ENCODE measurements at regions not wholly inside any gene's neighbourhood (a gene's known extent, or its start where the extent isn't known, plus 50 kb on each side); places are given as distances from the start of the nearest gene placed in this dataset.
"Not testable (repeated sequence)": the region's sequence is repeated elsewhere in the genome, so short reads cannot be mapped to it uniquely, and the experiment has no call there.

- Mint-ChIP-seq H3K27me3 (ENCODE audit: low read depth) (no peaks in the 10 kb centered on the region), H3K4me1 (ENCODE audit: low read depth) (peaks cover 11% of the 10 kb centered on the region), H3K27ac (ENCODE audit: unreplicated experiment) (no peak overlapping the region), H3K4me3 (ENCODE audit: unreplicated experiment) (no peak overlapping the region), H3K36me3 (ENCODE audit: low read depth) (no peaks in the 10 kb centered on the region), H3K9me3 (ENCODE audit: low read depth) (peaks cover 22% of the 10 kb centered on the region)
- DNase-seq (ENCODE audit: low spot score) = no peak
- TF ChIP-seq, protein P1, sequence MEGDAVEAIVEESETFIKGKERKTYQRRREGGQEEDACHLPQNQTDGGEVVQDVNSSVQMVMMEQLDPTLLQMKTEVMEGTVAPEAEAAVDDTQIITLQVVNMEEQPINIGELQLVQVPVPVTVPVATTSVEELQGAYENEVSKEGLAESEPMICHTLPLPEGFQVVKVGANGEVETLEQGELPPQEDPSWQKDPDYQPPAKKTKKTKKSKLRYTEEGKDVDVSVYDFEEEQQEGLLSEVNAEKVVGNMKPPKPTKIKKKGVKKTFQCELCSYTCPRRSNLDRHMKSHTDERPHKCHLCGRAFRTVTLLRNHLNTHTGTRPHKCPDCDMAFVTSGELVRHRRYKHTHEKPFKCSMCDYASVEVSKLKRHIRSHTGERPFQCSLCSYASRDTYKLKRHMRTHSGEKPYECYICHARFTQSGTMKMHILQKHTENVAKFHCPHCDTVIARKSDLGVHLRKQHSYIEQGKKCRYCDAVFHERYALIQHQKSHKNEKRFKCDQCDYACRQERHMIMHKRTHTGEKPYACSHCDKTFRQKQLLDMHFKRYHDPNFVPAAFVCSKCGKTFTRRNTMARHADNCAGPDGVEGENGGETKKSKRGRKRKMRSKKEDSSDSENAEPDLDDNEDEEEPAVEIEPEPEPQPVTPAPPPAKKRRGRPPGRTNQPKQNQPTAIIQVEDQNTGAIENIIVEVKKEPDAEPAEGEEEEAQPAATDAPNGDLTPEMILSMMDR (IDR thresholded peaks at IDR 0.05) = no peak
Measured at GRCh38 chr1:219092206-219092605, 81.5 kb upstream of the LYPLAL1 start.

- Mint-ChIP-seq H3K4me3 (ENCODE audit: unreplicated experiment) (no peak overlapping the region), H3K36me3 (ENCODE audit: low read depth) (no peaks in the 10 kb centered on the region), H3K4me1 (ENCODE audit: low read depth) (no peaks in the 10 kb centered on the region), H3K27ac (ENCODE audit: unreplicated experiment) (no peak overlapping the region), H3K27me3 (ENCODE audit: low read depth) (no peaks in the 10 kb centered on the region), H3K9me3 (ENCODE audit: low read depth) (no peaks in the 10 kb centered on the region)
- TF ChIP-seq, protein P1 (IDR thresholded peaks at IDR 0.05) = no peak
- DNase-seq (ENCODE audit: low spot score) = no peak
Measured at GRCh38 chr1:219099307-219099706, 74.4 kb upstream of the LYPLAL1 start.

- no peak overlapping the region for H3K4me3 Mint-ChIP-seq (ENCODE audit: unreplicated experiment)
- no peaks in the 10 kb centered on the region for H3K4me1 Mint-ChIP-seq (ENCODE audit: low read depth)
- no peak overlapping the region for H3K27ac Mint-ChIP-seq (ENCODE audit: unreplicated experiment)
Measured at GRCh38 chr1:219100059-219100458, 73.6 kb upstream of the LYPLAL1 start.

DNA sequence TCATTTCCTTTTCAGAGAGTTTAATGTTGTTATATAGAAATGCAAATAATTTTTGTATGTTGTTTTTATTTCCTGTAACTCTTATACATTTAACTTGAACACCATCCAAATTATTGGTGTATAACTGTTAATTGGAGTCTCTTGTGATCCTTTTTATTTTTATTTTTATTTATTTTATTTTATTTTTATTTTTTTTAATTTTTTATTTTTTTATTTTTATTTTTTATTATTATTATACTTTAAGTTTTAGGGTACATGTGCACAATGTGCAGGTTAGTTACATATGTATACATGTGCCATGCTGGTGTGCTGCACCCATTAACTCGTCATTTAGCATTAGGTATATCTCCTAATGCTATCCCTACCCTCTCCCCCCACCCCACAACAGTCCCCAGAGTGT, 71.2 kb upstream of the LYPLAL1 start:
- not testable (repeated sequence) for H3K4me3 Mint-ChIP-seq (ENCODE audit: unreplicated experiment); H3K36me3 Mint-ChIP-seq (ENCODE audit: low read depth); DNase-seq (ENCODE audit: low spot score); H3K27ac Mint-ChIP-seq (ENCODE audit: unreplicated experiment); H3K27me3 Mint-ChIP-seq (ENCODE audit: low read depth); H3K9me3 Mint-ChIP-seq (ENCODE audit: low read depth); H3K4me1 Mint-ChIP-seq (ENCODE audit: low read depth)

More at GRCh38 chr1:219100059-219100458, 73.6 kb upstream of the LYPLAL1 start:
- Mint-ChIP-seq H3K27me3 (ENCODE audit: low read depth) (no peaks in the 10 kb centered on the region), H3K36me3 (ENCODE audit: low read depth) (no peaks in the 10 kb centered on the region), H3K9me3 (ENCODE audit: low read depth) (no peaks in the 10 kb centered on the region)
- DNase-seq (ENCODE audit: low spot score) = no peak
- TF ChIP-seq, protein P1 (IDR thresholded peaks at IDR 0.05) = no peak

GRCh38 chr1:219105893-219106292, 67.8 kb upstream of the LYPLAL1 start:
- Mint-ChIP-seq H3K4me1 (ENCODE audit: low read depth) (no peaks in the 10 kb centered on the region), H3K4me3 (ENCODE audit: unreplicated experiment) (no peak overlapping the region), H3K27me3 (ENCODE audit: low read depth) (no peaks in the 10 kb centered on the region), H3K9me3 (ENCODE audit: low read depth) (peaks cover 3% of the 10 kb centered on the region), H3K27ac (ENCODE audit: unreplicated experiment) (no peak overlapping the region), H3K36me3 (ENCODE audit: low read depth) (no peaks in the 10 kb centered on the region)
- DNase-seq (ENCODE audit: low spot score) = no peak
- TF ChIP-seq, protein P1 (IDR thresholded peaks at IDR 0.05) = no peak

DNA sequence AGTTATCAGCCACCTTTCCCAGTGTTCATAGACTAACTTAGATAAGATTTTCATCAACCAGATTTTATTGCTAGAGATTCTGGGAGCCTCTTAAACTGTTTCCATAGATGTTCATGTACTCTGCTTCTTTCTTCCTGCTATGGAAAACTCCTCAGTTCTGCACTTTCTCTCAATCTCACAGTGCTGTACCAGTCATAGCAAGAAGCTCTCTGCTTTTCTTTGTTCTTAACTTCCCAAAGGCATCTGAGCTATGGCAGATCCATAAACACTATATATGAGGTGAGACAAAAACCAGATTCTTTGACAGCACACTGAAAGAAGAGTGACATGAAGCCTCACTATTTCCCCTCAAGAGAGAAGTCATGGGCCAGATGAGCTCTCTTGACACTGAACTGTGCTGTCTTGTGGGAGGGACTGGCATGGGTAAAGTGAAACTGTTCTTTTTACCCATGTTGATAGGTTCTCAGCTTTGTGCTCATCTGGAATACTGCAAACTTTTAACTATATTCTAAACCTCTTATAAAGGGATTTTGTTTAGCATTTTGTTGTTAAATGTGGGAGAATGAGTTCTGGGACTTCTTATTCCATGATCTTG, 64.2 kb upstream of the LYPLAL1 start:
- TF ChIP-seq, protein P1 (IDR thresholded peaks at IDR 0.05) = no peak

More for the DNA sequence above, 64.2 kb upstream of the LYPLAL1 start:
- Mint-ChIP-seq H3K27ac (ENCODE audit: unreplicated experiment) (no peak overlapping the region), H3K4me3 (ENCODE audit: unreplicated experiment) (no peak overlapping the region), H3K4me1 (ENCODE audit: low read depth) (no peaks in the 10 kb centered on the region), H3K36me3 (ENCODE audit: low read depth) (peaks cover 10% of the 10 kb centered on the region), H3K9me3 (ENCODE audit: low read depth) (peaks cover 18% of the 10 kb centered on the region), H3K27me3 (ENCODE audit: low read depth) (no peaks in the 10 kb centered on the region)
- no peak for DNase-seq (ENCODE audit: low spot score)

All from chondrocyte (in vitro differentiated cells).